ENCODE measurements at regions not wholly inside any gene's neighbourhood (a gene's known extent, or its start where the extent isn't known, plus 50 kb on each side); places are given as distances from the start of the nearest gene placed in this dataset.
"Not testable (repeated sequence)": the region's sequence is repeated elsewhere in the genome, so short reads cannot be mapped to it uniquely, and the experiment has no call there.

GRCh38 chrX:112931478-112931877 is 90.8 kb upstream of the AMOT start:
- Histone ChIP-seq H3K4me1 (no peaks in the 10 kb centered on the region), H3K36me3 (no peaks in the 10 kb centered on the region), H3K27ac (no peak overlapping the region), H3K4me3 (no peak overlapping the region), H3K27me3 (replicated peaks in 1 of 7) (peaks cover 0 to 10% (median 0%) of the 10 kb centered on the region in 7 donors), H3K9me3 (no peaks in the 10 kb centered on the region)
- no peak for TF ChIP-seq CTCF (IDR thresholded peaks at IDR 0.05 in 8 of 11, conservative IDR thresholded peaks at IDR 0.05 in 3 of 11)
- no peak for TF ChIP-seq POLR2A (IDR thresholded peaks at IDR 0.05)
- TF ChIP-seq POLR2AphosphoS5 (IDR thresholded peaks at IDR 0.05): no peak
- WGBS, 5 donors: 60 to 81% (median 66%) methylated on average over 3 of the region's 3 CpGs
- intact Hi-C loops (cut with DNase I; ENCODE audit: low total_unique reads): no loop called here
- DNase-seq: no peak

- H3K4me1 ChIP-seq; intact Hi-C loops (cut with DNase I; ENCODE audit: low total_unique reads); H3K27ac ChIP-seq; H3K27me3 ChIP-seq (replicated peaks in 1 of 7); H3K9me3 ChIP-seq; H3K36me3 ChIP-seq; H3K4me3 ChIP-seq; DNase-seq: not testable (repeated sequence)
- WGBS, 5 donors: 67 to 86% (median 72%) methylated on average over 1 of the region's 1 CpG
Measured at GRCh38 chrX:112923381-112923780, 82.8 kb upstream of the AMOT start.

GRCh38 chrX:112913807-112914206 is 73.2 kb upstream of the AMOT start:
- DNase-seq: no peak
- H3K27me3 ChIP-seq (replicated peaks in 1 of 7): no peaks in the 10 kb centered on the region
- H3K4me3 ChIP-seq: no peak overlapping the region
- TF ChIP-seq POLR2A (IDR thresholded peaks at IDR 0.05) (no peak), POLR2AphosphoS5 (IDR thresholded peaks at IDR 0.05) (no peak), CTCF (IDR thresholded peaks at IDR 0.05 in 8 of 11, conservative IDR thresholded peaks at IDR 0.05 in 3 of 11) (no peak)
- no peaks in the 10 kb centered on the region for H3K4me1 ChIP-seq
- no peaks in the 10 kb centered on the region for H3K36me3 ChIP-seq
- intact Hi-C loops (cut with DNase I; ENCODE audit: low total_unique reads): no loop called here
- no peak overlapping the region for H3K27ac ChIP-seq
- no peaks in the 10 kb centered on the region for H3K9me3 ChIP-seq

GRCh38 chrX:112910418-112910817 is 69.8 kb upstream of the AMOT start:
- no peak for DNase-seq
- intact Hi-C loops (cut with DNase I; ENCODE audit: low total_unique reads): no loop called here

More at GRCh38 chrX:112910418-112910817, 69.8 kb upstream of the AMOT start:
- Histone ChIP-seq H3K36me3 (no peaks in the 10 kb centered on the region), H3K4me1 (no peaks in the 10 kb centered on the region), H3K9me3 (peaks cover 0 to 3% (median 0%) of the 10 kb centered on the region in 8 donors), H3K27me3 (replicated peaks in 1 of 7) (no peaks in the 10 kb centered on the region), H3K27ac (no peak overlapping the region), H3K4me3 (no peak overlapping the region)
- TF ChIP-seq POLR2AphosphoS5 (IDR thresholded peaks at IDR 0.05) (no peak), POLR2A (IDR thresholded peaks at IDR 0.05) (no peak), CTCF (IDR thresholded peaks at IDR 0.05 in 8 of 11, conservative IDR thresholded peaks at IDR 0.05 in 3 of 11) (no peak)
